H1 (cell line): ENCODE measurements at regions not wholly inside any gene's neighbourhood (a gene's known extent, or its start where the extent isn't known, plus 50 kb on each side); places are given as distances from the start of the nearest gene placed in this dataset.

Source experiments
- CTCF ChIA-PET: fragments of 300-600 bp; sonication (Branson Sonifier 250); formaldehyde crosslinking; loops from one replicate; lab custom pipeline; 2021; ENCODE audit not compliant: partially characterized antibody; lab: Charles Lee
- POLR2A ChIA-PET: fragments of 300-600 bp; sonication (Branson Sonifier 250); formaldehyde crosslinking; loops from one replicate; lab custom pipeline; 2021; ENCODE audit warnings: inconsistent platforms; ENCODE audit not compliant: partially characterized antibody; lab: Charles Lee
- DNase-seq, 2 experiments: peaks; one replicate each; pipeline versions ENCODE4 v3.0.0 to v3.0.0-alpha.2; 2010 to 2022; ENCODE audit warnings: low spot score in 2 of 2, low read depth in 1 of 2, mixed read lengths in 1 of 2
- FAIRE-seq: peaks from 2 replicates; lab custom pipeline; 2011; peaks lifted over from hg19 to GRCh38; lab: Jason Lieb, UNC
- H2AFZ ChIP-seq: 2 replicates; pipeline ENCODE4 v1.8.1; 2012; ENCODE audit warnings: low read length, inconsistent platforms
- H2AK5ac ChIP-seq: 2 replicates; pipeline ENCODE4 v1.6.1; 2013; ENCODE audit warnings: low read depth, low read length
- H2BK120ac ChIP-seq: replicated peaks from 2 replicates; pipeline ENCODE3; 2013; ENCODE audit warnings: low read depth, low read length, inconsistent platforms
- H2BK12ac ChIP-seq: 2 replicates; pipeline ENCODE4 v1.6.1; 2013; ENCODE audit warnings: low read depth, low read length
- H2BK15ac ChIP-seq: 2 replicates; pipeline ENCODE4 v1.6.1; 2013; ENCODE audit warnings: low read length
- H2BK20ac ChIP-seq: 2 replicates; pipeline ENCODE4 v1.6.1; 2013; ENCODE audit warnings: low read length
- H2BK5ac ChIP-seq: 2 replicates; pipeline ENCODE4 v1.6.1; 2013; ENCODE audit warnings: low read depth, low read length
- H3K14ac ChIP-seq: 2 replicates; pipeline ENCODE4 v1.6.1; 2013; ENCODE audit warnings: inconsistent platforms; ENCODE audit not compliant: insufficient read length
- H3K18ac ChIP-seq: 2 replicates; pipeline ENCODE4 v1.6.1; 2013; ENCODE audit warnings: low read length; ENCODE audit errors: extremely low read depth
- H3K23ac ChIP-seq: 2 replicates; pipeline ENCODE4 v1.6.1; 2013; ENCODE audit warnings: inconsistent platforms; ENCODE audit not compliant: insufficient read length
- H3K23me2 ChIP-seq: 2 replicates; pipeline ENCODE4 v1.6.1; 2013; ENCODE audit warnings: low read depth, low read length
- H3K27ac ChIP-seq: 2 replicates; pipeline ENCODE4 v1.6.1; 2011; ENCODE audit warnings: low read depth, low read length, inconsistent platforms
- H3K27me3 ChIP-seq, 4 experiments: replicated peaks in 1 of 4; 1 replicate in 1 of 4; 2 replicates in 3 of 4; pipeline versions ENCODE4 v1.6.1 to v1.8.1; 2011 to 2013; ENCODE audit warnings: low read length in 3 of 4, mild to moderate bottlenecking in 3 of 4, inconsistent platforms in 2 of 4, mixed read lengths in 2 of 4, moderate library complexity in 1 of 4; ENCODE audit not compliant: control insufficient read depth in 3 of 4, insufficient read depth in 3 of 4; ENCODE audit errors: extremely low read depth in 1 of 4
- H3K36me3 ChIP-seq, 4 experiments: 2 replicates each; pipeline versions ENCODE4 v1.6.1 to v1.8.1; 2011 to 2013; ENCODE audit warnings: mild to moderate bottlenecking in 4 of 4, low read length in 3 of 4, moderate library complexity in 2 of 4, control low read depth in 1 of 4, inconsistent platforms in 1 of 4; ENCODE audit not compliant: insufficient read depth in 4 of 4, control insufficient read depth in 2 of 4
- H3K4ac ChIP-seq: replicated peaks from 2 replicates; pipeline ENCODE3; 2013; ENCODE audit warnings: low read length, low read depth, mixed read lengths, inconsistent platforms; ENCODE audit not compliant: insufficient read length
- H3K4me1 ChIP-seq, 4 experiments: replicated peaks in 1 of 4; 1 replicate in 1 of 4; 2 replicates in 3 of 4; pipeline versions ENCODE4 v1.6.1 to v1.8.1; 2011 to 2013; ENCODE audit warnings: low read length in 3 of 4, inconsistent platforms in 2 of 4, mixed read lengths in 1 of 4; ENCODE audit not compliant: insufficient read depth in 4 of 4, control insufficient read depth in 3 of 4
- H3K4me2 ChIP-seq, 2 experiments: 2 replicates each; pipeline versions ENCODE4 v1.6.1 to v1.8.1; 2011 to 2013; ENCODE audit warnings: low read depth in 2 of 2, low read length in 2 of 2, control low read depth in 1 of 2, inconsistent platforms in 1 of 2, mild to moderate bottlenecking in 1 of 2; ENCODE audit not compliant: insufficient read depth in 1 of 2
- H3K4me3 ChIP-seq, 4 experiments: fragments of 200-600, 300-600 bp in 1 of 4; sonication (generic), shearing (Covaris generic), sonication (Bioruptor Twin) in 1 of 4; 2 replicates each; pipeline versions ENCODE4 v1.5.1 to v1.8.1; 2011 to 2016; ENCODE audit warnings: low read length in 4 of 4, low read depth in 3 of 4, control low read depth in 2 of 4, inconsistent platforms in 2 of 4, mild to moderate bottlenecking in 2 of 4, mixed read lengths in 1 of 4, moderate library complexity in 1 of 4; ENCODE audit not compliant: insufficient read depth in 2 of 4; ENCODE audit errors: extremely low read depth in 1 of 4
- H3K56ac ChIP-seq: replicated peaks from 2 replicates; pipeline ENCODE3; 2013; ENCODE audit warnings: low read depth, mild to moderate bottlenecking, mixed read lengths, low read length, inconsistent platforms; ENCODE audit not compliant: insufficient read length
- H3K79me1 ChIP-seq: 2 replicates; pipeline ENCODE4 v1.6.1; 2013; ENCODE audit warnings: low read depth, low read length, control low read depth
- H3K79me2 ChIP-seq, 2 experiments: 2 replicates each; pipeline versions ENCODE4 v1.6.1 to v1.8.1; 2012 to 2013; ENCODE audit warnings: low read length in 2 of 2, mild to moderate bottlenecking in 2 of 2, inconsistent platforms in 1 of 2; ENCODE audit not compliant: insufficient read depth in 2 of 2, control insufficient read depth in 1 of 2
- H3K9ac ChIP-seq, 4 experiments: replicated peaks in 1 of 4; 1 replicate in 1 of 4; 2 replicates in 3 of 4; pipeline versions ENCODE4 v1.6.1 to v1.8.1; 2011 to 2013; ENCODE audit warnings: low read depth in 3 of 4, low read length in 3 of 4, control low read depth in 2 of 4, mild to moderate bottlenecking in 2 of 4, moderate library complexity in 2 of 4, inconsistent platforms in 1 of 4; ENCODE audit errors: extremely low read depth in 1 of 4
- H3K9me3 ChIP-seq, 2 experiments: 2 replicates each; pipeline versions ENCODE4 v1.6.1 to v1.8.1; 2012 to 2013; ENCODE audit warnings: mild to moderate bottlenecking in 2 of 2, moderate library complexity in 2 of 2, control low read depth in 1 of 2, inconsistent platforms in 1 of 2, low read depth in 1 of 2, low read length in 1 of 2, mixed read lengths in 1 of 2; ENCODE audit not compliant: insufficient read depth in 2 of 2
- H4K20me1 ChIP-seq, 2 experiments: replicated peaks in 1 of 2; 2 replicates each; pipeline versions ENCODE3 to v1.8.1; 2011 to 2013; ENCODE audit warnings: inconsistent platforms in 2 of 2, low read length in 2 of 2, mild to moderate bottlenecking in 1 of 2; ENCODE audit not compliant: insufficient read depth in 2 of 2, control insufficient read depth in 1 of 2
- H4K5ac ChIP-seq: 2 replicates; pipeline ENCODE4 v1.6.1; 2013; ENCODE audit warnings: low read length, low read depth, mixed read lengths, inconsistent platforms; ENCODE audit not compliant: insufficient read length
- H4K8ac ChIP-seq: 2 replicates; pipeline ENCODE4 v1.8.0; 2013; ENCODE audit warnings: mild to moderate bottlenecking, moderate library complexity, low read length, inconsistent platforms; ENCODE audit not compliant: insufficient read depth; ENCODE audit errors: extremely low read depth
- H4K91ac ChIP-seq: replicated peaks from 2 replicates; pipeline ENCODE3; 2013; ENCODE audit warnings: low read length, mixed read lengths, inconsistent platforms; ENCODE audit not compliant: insufficient read length
- GTF2F1 ChIP-seq: IDR thresholded peaks from 2 replicates; pipeline ENCODE4 v1.6.1; 2012; ENCODE audit warnings: low read depth, low read length, improper control_type of control experiment, borderline replicate concordance
- MAFK ChIP-seq: IDR thresholded peaks from 2 replicates; pipeline ENCODE4 v1.6.1; 2012; ENCODE audit warnings: low read depth, mild to moderate bottlenecking, improper control_type of control experiment, low read length
- NANOG ChIP-seq: IDR thresholded peaks from 2 replicates; pipeline ENCODE4 v1.6.1; 2011; ENCODE audit warnings: low read length, low read depth, mild to moderate bottlenecking, inconsistent platforms; ENCODE audit not compliant: insufficient read depth, poor library complexity, severe bottlenecking
- SIRT6 ChIP-seq: IDR thresholded peaks from one replicate; pipeline ENCODE4 v1.7.1; 2012; ENCODE audit warnings: low read length, inconsistent platforms
- WGBS, 2 experiments: shearing (Covaris generic) in 1 of 2; methylation state at CpG; one replicate each; pipeline versions ENCODE4 v1.1.6 to v1.1.7; 2013 to 2015; ENCODE audit warnings: low lambda C conversion rate in 2 of 2, mixed read lengths in 2 of 2, inconsistent platforms in 1 of 2, low coverage in 1 of 2, missing lambda C conversion rate in 1 of 2; ENCODE audit not compliant: insufficient replicate concordance in 2 of 2, insufficient coverage in 1 of 2, insufficient read length in 1 of 2; ENCODE audit errors: extremely low coverage in 1 of 2, missing lambda C conversion rate in 1 of 2; 5-methylcytosine and 5-hydroxymethylcytosine counted together

- Histone ChIP-seq H3K56ac (no peak overlapping the region), H4K5ac (no peak overlapping the region), H3K9ac (no peak overlapping the region), H3K14ac (no peak overlapping the region), H3K23me2 (no peaks in the 10 kb centered on the region), H3K4me2 (no peak overlapping the region), H4K91ac (no peak overlapping the region), H3K79me1 (no peaks in the 10 kb centered on the region), H2BK15ac (no peak overlapping the region), H2BK12ac (no peak overlapping the region), H2BK5ac (no peak overlapping the region), H3K27ac (no peak overlapping the region), H4K20me1 (no peaks in the 10 kb centered on the region), H3K23ac (no peak overlapping the region), H2BK20ac (no peak overlapping the region), H2BK120ac (no peak overlapping the region), H3K27me3 (no peaks in the 10 kb centered on the region), H3K4me1 (peaks cover 0 to 3% (median under 1%) of the 10 kb centered on the region in 4 experiments; a peak in 3 of 7 replicates), H3K79me2 (no peaks in the 10 kb centered on the region), H2AFZ (no peak overlapping the region), H3K36me3 (no peaks in the 10 kb centered on the region), H3K18ac (no peak overlapping the region), H3K4ac (no peak overlapping the region), H2AK5ac (no peak overlapping the region), H3K4me3 (no peak overlapping the region), H3K9me3 (no peaks in the 10 kb centered on the region), H4K8ac (no peak overlapping the region)
- 76% methylated on average over 3 of the region's 3 CpGs; no CpG with 5 or more reads in 1 of the 2 experiments for WGBS, 2 experiments
- CTCF ChIA-PET, result interaction anchor here (0.7 to 1.0 kb wide), 3 partner anchors 18 to 197 kb away, joined by 3 to 4 read pairs (median 3); no protein-coding TSS in a partner anchor
- no peak for FAIRE-seq
- POLR2A ChIA-PET, result interaction anchor here (0.9 kb wide), 1 partner anchor 29 kb away, joined by 3 read pairs; no protein-coding TSS in a partner anchor
- no peak for DNase-seq
- TF ChIP-seq SIRT6 (no peak), MAFK (no peak), GTF2F1 (no peak), NANOG (no peak)
Measured at GRCh38 chr6:8562125-8562524, 126.8 kb upstream of the SLC35B3 start.
